Left colon (tissue), 2 donors: ENCODE measurements at regions not wholly inside any gene's neighbourhood (a gene's known extent, or its start where the extent isn't known, plus 50 kb on each side); places are given as distances from the start of the nearest gene placed in this dataset.
"Not testable (repeated sequence)": the region's sequence is repeated elsewhere in the genome, so short reads cannot be mapped to it uniquely, and the experiment has no call there.

ENCODE experiments used
- ATAC-seq: fragments of 200-7000 bp; cut with Tn5 transposase; one replicate; pipeline ENCODE4 v1.9.1; 2020; ENCODE audit warnings: mild to moderate bottlenecking, moderate library complexity
- DNase-seq, 2 donors: peaks; one replicate each; pipeline ENCODE4 v3.0.0-alpha.2; 2020
- intact Hi-C, 2 donors: fragments of 100-400 bp; cut with DNase I in 1 of 2; cut with micrococcal nuclease in 1 of 2; formaldehyde crosslinking; loops; one replicate each; pipeline versions ENCODE4 v1.11.2 to v1.14.0; 2022; cut with DNase I, micrococcal nuclease
- donor health status: DM: no; HTN: no; CAD: no.
- donor health status: DM: yes; HTN: yes; CAD: no.

- DNase-seq: no peak
- intact Hi-C loops: no loop called here
- ATAC-seq: no peak
These were observed 278.0 kb upstream of the ADCY2 start for GRCh38 chr5:7117961-7118360.

DNA sequence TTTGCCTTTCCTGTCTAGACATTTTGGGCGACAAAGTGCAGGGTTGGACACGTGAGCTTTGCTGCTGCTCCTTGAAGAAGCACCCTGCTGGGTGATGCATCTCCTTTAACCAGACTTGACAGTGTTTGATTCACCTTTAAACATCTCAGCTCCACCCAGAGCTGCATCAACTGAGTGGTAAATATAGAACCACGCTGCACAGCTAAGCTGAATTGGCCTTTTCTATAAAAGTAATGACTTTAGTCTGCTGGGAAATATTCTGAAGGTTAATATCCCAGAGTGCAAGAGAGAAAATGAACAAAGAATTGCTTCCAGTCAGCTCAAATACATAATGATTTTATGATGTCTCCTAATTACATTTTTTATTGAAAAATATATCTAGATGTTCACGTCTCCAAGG lies 264.3 kb upstream of the ADCY2 start:
- ATAC-seq: no peak
- intact Hi-C loops: no loop called here
- no peak for DNase-seq

DNA sequence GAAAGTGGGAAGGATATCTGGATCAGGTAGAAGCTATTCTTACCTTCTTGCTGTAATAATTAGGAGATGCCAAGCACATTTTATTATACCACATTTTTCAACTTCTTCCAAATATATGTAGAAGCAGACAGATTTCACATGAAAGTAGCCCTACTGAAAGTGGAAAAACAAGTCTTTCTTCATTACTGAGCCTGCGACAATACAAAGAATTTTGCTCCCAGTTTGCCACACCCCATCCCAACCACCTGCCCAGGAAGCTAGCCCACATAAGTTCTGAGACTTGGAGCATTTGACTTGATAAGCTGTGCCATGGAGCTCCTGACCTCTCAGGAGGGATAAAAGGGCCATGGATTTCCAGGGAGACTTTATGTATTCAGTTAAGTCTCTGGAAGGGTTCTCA lies 249.1 kb upstream of the ADCY2 start:
- DNase-seq (peak; percentile 10 to 34), ATAC-seq (peak; percentile 79)

DNA sequence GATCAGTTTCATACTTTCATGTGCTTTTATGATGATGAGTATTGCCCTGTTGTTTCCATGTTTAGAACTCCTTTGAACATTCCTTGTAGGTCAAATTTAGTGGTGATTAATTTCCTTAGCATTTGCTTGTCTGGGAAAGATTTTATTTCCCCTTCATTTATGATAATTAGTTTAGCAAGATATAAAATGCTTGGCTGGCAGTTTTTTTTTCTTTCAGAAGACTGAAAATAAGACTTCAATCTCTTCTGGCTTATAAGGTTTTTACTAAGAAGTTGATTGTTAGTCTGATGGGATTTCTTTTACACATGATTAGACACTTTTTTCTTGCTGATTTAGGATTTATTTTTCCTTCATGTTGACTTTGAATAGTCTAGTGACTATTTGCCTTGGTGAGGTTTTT lies 238.9 kb upstream of the ADCY2 start:
- ATAC-seq: no peak
- intact Hi-C loops: no loop called here
- no peak for DNase-seq

More for the DNA sequence above, 249.1 kb upstream of the ADCY2 start:
- intact Hi-C loops: no loop called here

- ATAC-seq: no peak
- no peak for DNase-seq
- intact Hi-C loops: no loop called here
These were observed 226.6 kb upstream of the ADCY2 start for GRCh38 chr5:7169240-7169878.

- intact Hi-C loops, ATAC-seq: not testable (repeated sequence)
- peak in 1 of 2 donors; percentile 21 for DNase-seq
These were observed 225.2 kb upstream of the ADCY2 start for GRCh38 chr5:7170785-7171184.

GRCh38 chr5:7179364-7179763 lies 216.6 kb upstream of the ADCY2 start:
- intact Hi-C loops: no loop called here
- ATAC-seq (peak; percentile 69), DNase-seq (no peak)

DNA sequence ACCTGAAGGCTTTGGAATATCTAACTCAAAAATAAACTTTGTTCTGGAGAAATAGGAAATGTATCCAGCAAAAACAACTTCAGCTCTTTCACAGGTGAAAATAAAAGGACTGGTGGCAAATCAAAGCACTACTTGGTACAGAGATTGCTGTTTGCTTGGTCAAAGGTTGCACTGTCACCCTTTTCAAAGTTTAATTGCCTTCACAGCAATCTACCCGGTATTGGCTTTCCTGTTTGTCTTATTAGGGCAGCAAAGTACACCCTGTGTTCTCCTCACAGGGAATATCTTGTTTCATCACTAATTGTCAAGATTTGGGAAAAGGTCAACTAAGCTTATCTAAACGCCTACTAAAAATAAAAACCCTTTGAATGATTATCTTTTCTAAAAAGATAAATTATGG lies 214.1 kb upstream of the ADCY2 start:
- peak; percentile 96 for ATAC-seq
- intact Hi-C loops: no loop called here
- DNase-seq: no peak

DNA sequence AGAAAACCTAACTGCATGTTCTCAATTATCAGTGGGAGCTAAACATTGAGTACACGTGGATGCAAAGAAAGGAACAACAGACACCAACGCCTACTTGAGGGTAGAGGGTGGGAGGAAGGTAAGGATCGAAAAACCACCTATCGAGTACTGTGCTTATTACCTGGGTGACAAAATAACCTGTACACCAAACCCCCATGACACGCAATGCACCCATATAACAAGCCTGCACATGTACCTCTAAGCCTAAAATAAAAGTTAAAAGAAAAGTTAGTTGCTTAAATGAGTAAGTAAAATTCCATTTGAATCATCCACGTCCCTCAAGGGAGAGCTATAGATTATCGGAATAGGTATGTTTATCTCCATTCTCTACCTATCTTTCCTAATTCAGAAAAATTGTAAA lies 210.2 kb upstream of the ADCY2 start:
- ATAC-seq: no peak
- no peak for DNase-seq
- intact Hi-C loops: no loop called here

- no peak for ATAC-seq
These were observed 209.1 kb upstream of the ADCY2 start for GRCh38 chr5:7186818-7187217.

GRCh38 chr5:7190712-7191250 lies 205.2 kb upstream of the ADCY2 start:
- ATAC-seq: no peak
- no peak for DNase-seq
- intact Hi-C loops: no loop called here

More at GRCh38 chr5:7186818-7187217, 209.1 kb upstream of the ADCY2 start:
- intact Hi-C loops: no loop called here
- DNase-seq: no peak

- intact Hi-C loops: no loop called here
- DNase-seq: no peak
- ATAC-seq: no peak
These were observed 203.9 kb upstream of the ADCY2 start for GRCh38 chr5:7192016-7192415.

GRCh38 chr5:7202846-7203245 lies 193.1 kb upstream of the ADCY2 start:
- intact Hi-C loops: no loop called here
- no peak for ATAC-seq
- DNase-seq: no peak

DNA sequence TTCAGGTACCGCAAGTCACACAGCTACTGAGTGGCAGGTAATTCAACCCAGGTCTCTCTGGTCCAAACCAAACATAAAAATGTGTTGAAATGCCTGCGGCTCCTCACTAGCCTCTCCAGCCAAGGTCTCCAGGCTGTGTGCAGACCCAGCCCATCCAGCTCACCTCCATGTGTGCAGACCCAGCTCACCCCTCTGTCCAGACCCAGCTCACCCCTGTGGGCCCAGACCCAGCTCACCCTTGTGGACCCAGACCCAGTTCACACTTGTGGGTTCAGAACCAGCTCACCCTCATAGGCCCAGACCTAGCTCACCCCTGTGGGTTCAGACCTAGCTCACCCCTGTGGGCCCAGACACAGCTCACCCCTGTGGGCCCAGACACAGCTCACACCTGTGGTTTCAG lies 188.0 kb upstream of the ADCY2 start:
- intact Hi-C loops: no loop called here
- ATAC-seq (no peak), DNase-seq (no peak)

- ATAC-seq (peak; percentile 48), DNase-seq (peak; percentile 11 to 33)
- intact Hi-C loops: no loop called here
These were observed 187.0 kb upstream of the ADCY2 start for GRCh38 chr5:7208938-7209337.

- intact Hi-C loops: no loop called here
- ATAC-seq (peak; percentile 88), DNase-seq (peak in 1 of 2 donors; percentile 15)
These were observed 186.3 kb upstream of the ADCY2 start for GRCh38 chr5:7209658-7210057.

DNA sequence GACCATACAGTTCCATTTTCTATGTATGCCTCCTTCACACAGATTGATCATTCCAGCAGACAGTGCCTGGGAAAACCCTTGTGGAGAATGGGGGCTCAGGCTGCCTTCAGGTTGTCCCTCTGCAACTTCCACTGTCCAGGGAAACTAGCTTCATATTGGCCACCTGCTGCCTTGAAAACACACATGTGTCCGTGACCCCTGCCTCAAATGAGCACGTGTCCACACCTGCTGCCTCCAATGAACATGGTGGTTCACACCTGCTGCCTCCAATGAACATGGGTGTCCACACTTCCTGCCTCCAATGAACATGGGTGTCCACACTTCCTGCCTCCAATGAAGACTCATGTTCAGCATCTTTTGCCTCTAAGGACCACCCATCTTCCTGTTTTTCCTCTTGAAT lies 185.4 kb upstream of the ADCY2 start:
- DNase-seq (no peak), ATAC-seq (no peak)
- intact Hi-C loops: no loop called here

DNA sequence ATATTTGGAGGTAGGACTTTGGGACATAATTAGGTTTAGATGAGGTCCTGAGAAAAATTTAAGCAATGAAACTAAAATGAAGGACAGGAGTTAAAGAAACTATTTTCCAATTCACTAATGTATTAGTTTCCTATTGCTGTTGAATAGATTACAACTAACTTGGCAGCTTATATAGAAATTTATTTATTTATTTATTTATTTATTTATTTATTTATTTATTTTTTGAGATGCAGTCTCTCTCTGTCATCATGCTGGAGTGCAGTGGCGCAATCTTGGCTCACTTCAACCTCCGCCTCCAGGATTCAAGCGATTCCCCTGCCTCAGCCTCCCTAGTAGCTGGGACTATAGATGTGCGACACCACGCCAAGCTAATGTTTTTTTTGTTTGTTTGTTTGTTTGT lies 182.4 kb upstream of the ADCY2 start:
- intact Hi-C loops: no loop called here
- no peak for DNase-seq
- ATAC-seq: no peak

GRCh38 chr5:7214906-7215416 lies 181.0 kb upstream of the ADCY2 start:
- ATAC-seq: no peak
- intact Hi-C loops: no loop called here
- no peak for DNase-seq

GRCh38 chr5:7218141-7218540 lies 177.8 kb upstream of the ADCY2 start:
- ATAC-seq: no peak
- intact Hi-C loops: no loop called here

GRCh38 chr5:7220156-7220555 lies 175.8 kb upstream of the ADCY2 start:
- no peak for DNase-seq
- intact Hi-C loops: no loop called here
- ATAC-seq: no peak

More at GRCh38 chr5:7218141-7218540, 177.8 kb upstream of the ADCY2 start:
- DNase-seq: no peak
